ENCODE measurements at regions not wholly inside any gene's neighbourhood (a gene's known extent, or its start where the extent isn't known, plus 50 kb on each side); places are given as distances from the start of the nearest gene placed in this dataset.

DNA sequence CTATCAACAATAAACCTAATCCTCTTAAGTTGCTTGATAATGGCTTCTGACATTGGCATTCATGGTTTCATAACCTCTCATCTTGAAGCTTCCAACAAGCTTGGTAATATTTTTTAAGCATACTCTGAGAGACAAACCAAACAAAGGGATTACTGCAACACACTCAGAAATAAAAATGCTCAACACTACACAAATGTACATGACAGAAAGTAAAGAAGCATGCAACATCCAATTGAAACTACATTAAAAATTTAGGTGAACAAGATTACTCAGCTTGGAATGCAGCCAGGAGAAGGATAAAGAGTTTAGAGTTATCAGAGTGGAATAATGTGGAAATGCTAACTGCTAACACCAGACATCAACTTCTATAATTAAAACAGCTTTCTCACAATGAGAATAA lies 1136.6 kb upstream of the PABPC4L start:
- TF ChIP-seq, protein P1, sequence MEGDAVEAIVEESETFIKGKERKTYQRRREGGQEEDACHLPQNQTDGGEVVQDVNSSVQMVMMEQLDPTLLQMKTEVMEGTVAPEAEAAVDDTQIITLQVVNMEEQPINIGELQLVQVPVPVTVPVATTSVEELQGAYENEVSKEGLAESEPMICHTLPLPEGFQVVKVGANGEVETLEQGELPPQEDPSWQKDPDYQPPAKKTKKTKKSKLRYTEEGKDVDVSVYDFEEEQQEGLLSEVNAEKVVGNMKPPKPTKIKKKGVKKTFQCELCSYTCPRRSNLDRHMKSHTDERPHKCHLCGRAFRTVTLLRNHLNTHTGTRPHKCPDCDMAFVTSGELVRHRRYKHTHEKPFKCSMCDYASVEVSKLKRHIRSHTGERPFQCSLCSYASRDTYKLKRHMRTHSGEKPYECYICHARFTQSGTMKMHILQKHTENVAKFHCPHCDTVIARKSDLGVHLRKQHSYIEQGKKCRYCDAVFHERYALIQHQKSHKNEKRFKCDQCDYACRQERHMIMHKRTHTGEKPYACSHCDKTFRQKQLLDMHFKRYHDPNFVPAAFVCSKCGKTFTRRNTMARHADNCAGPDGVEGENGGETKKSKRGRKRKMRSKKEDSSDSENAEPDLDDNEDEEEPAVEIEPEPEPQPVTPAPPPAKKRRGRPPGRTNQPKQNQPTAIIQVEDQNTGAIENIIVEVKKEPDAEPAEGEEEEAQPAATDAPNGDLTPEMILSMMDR (IDR thresholded peaks at IDR 0.05; ENCODE audit: borderline replicate concordance, insufficient read depth, low read depth, low read length): no peak
- no peak overlapping the region for H3K4me3 ChIP-seq (ENCODE audit: low read depth, low read length)

- TF ChIP-seq, protein P1 (IDR thresholded peaks at IDR 0.05; ENCODE audit: borderline replicate concordance, insufficient read depth, low read depth, low read length): no peak
Measured at GRCh38 chr4:135325264-135325663, 1123.7 kb upstream of the PABPC4L start.

GRCh38 chr4:135319685-135320084 lies 1118.1 kb upstream of the PABPC4L start:
- TF ChIP-seq, protein P1 (IDR thresholded peaks at IDR 0.05; ENCODE audit: borderline replicate concordance, insufficient read depth, low read depth, low read length): no peak
- no peak overlapping the region for H3K4me3 ChIP-seq (ENCODE audit: low read depth, low read length)

More at GRCh38 chr4:135325264-135325663, 1123.7 kb upstream of the PABPC4L start:
- H3K4me3 ChIP-seq (ENCODE audit: low read depth, low read length): no peak overlapping the region

GRCh38 chr4:135316266-135316779 lies 1114.7 kb upstream of the PABPC4L start:
- TF ChIP-seq, protein P1 (IDR thresholded peaks at IDR 0.05; ENCODE audit: borderline replicate concordance, insufficient read depth, low read depth, low read length): no peak
- H3K4me3 ChIP-seq (ENCODE audit: low read depth, low read length): no peak overlapping the region

DNA sequence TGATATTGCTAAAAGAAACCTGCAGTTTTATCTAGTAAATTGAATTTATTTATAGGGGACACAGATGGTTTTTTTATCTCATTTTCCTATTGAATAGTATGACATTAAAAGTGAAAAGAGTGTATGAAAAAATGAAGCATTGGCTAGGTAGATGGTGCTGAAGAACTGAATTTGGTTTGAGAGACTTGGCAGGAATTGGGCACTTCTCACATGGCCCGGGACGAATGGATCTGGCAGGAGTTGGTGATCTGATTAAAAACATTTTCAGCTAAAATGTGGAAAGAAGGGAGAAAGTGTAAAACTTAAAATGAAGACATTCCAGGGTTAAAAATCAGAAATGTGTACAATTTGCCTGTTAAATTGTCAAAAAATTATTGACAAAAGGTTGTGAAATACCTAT lies 1088.5 kb upstream of the PABPC4L start:
- H3K4me3 ChIP-seq (ENCODE audit: low read depth, low read length): no peak overlapping the region
- TF ChIP-seq, protein P1 (IDR thresholded peaks at IDR 0.05; ENCODE audit: borderline replicate concordance, insufficient read depth, low read depth, low read length): no peak

- TF ChIP-seq, protein P1 (IDR thresholded peaks at IDR 0.05; ENCODE audit: borderline replicate concordance, insufficient read depth, low read depth, low read length): no peak
- H3K4me3 ChIP-seq (ENCODE audit: low read depth, low read length): no peak overlapping the region
Measured at GRCh38 chr4:135283934-135284333, 1082.3 kb upstream of the PABPC4L start.

GRCh38 chr4:135282676-135283075 lies 1081.1 kb upstream of the PABPC4L start:
- TF ChIP-seq, protein P1 (IDR thresholded peaks at IDR 0.05; ENCODE audit: borderline replicate concordance, insufficient read depth, low read depth, low read length): no peak
- no peak overlapping the region for H3K4me3 ChIP-seq (ENCODE audit: low read depth, low read length)

Measured in GM12875 (cell line).